SK-N-SH (cell line): ENCODE measurements at regions not wholly inside any gene's neighbourhood (a gene's known extent, or its start where the extent isn't known, plus 50 kb on each side); places are given as distances from the start of the nearest gene placed in this dataset.

Source experiments
- CTCF ChIP-seq: fragments of 200-600 bp; sonication (generic); IDR thresholded peaks from 2 replicates; pipeline ENCODE4 v1.6.1; 2017; ENCODE audit warnings: antibody characterized with exemption, mild to moderate bottlenecking, moderate library complexity
- MAX ChIP-seq: IDR thresholded peaks from 2 replicates; pipeline ENCODE4 v1.4.0; 2012; ENCODE audit warnings: low read depth
- TAF1 ChIP-seq: IDR thresholded peaks from 2 replicates; pipeline ENCODE4 v1.6.1; 2012; ENCODE audit warnings: low read depth, mild to moderate bottlenecking, low read length, moderate library complexity, borderline replicate concordance
- USF2 ChIP-seq: fragments of 150-350 bp; IDR thresholded peaks from 2 replicates; pipeline ENCODE4 v1.6.1; 2017; ENCODE audit warnings: antibody characterized with exemption, low read length, low read depth, borderline replicate concordance
- YY1 ChIP-seq: IDR thresholded peaks from 2 replicates; pipeline ENCODE4 v1.4.0; 2012; ENCODE audit warnings: low read depth, mild to moderate bottlenecking
- TF ChIP-seq, protein P1 (sequence below): IDR thresholded peaks from 2 replicates; pipeline ENCODE4; 2012

- TF ChIP-seq, protein P1, sequence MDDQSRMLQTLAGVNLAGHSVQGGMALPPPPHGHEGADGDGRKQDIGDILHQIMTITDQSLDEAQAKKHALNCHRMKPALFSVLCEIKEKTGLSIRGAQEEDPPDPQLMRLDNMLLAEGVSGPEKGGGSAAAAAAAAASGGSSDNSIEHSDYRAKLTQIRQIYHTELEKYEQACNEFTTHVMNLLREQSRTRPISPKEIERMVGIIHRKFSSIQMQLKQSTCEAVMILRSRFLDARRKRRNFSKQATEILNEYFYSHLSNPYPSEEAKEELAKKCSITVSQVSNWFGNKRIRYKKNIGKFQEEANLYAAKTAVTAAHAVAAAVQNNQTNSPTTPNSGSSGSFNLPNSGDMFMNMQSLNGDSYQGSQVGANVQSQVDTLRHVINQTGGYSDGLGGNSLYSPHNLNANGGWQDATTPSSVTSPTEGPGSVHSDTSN: no peak
- TF ChIP-seq CTCF (no peak), MAX (no peak), YY1 (no peak), USF2 (no peak), TAF1 (no peak)
Measured at GRCh38 chr11:23013509-23013908, 153.2 kb upstream of the CCDC179 start.
